GM18907 (cell line): ENCODE measurements at regions not wholly inside any gene's neighbourhood (a gene's known extent, or its start where the extent isn't known, plus 50 kb on each side); places are given as distances from the start of the nearest gene placed in this dataset.
"Not testable (repeated sequence)": the region's sequence is repeated elsewhere in the genome, so short reads cannot be mapped to it uniquely, and the experiment has no call there.

Source experiments
- ATAC-seq: cut with Tn5 transposase; IDR thresholded peaks from one replicate; pipeline ENCODE4 v1.9.1; 2021; ENCODE audit warnings: mild to moderate bottlenecking, moderate library complexity; ENCODE audit not compliant: unreplicated experiment

GRCh38 chrX:138873640-138874039, 162.1 kb upstream of the FGF13 start:
- ATAC-seq = not testable (repeated sequence)

GRCh38 chrX:138872537-138872936, 161.0 kb upstream of the FGF13 start:
- ATAC-seq = no peak

- ATAC-seq = no peak
Measured at GRCh38 chrX:138871739-138872138, 160.2 kb upstream of the FGF13 start.

GRCh38 chrX:138866643-138867042, 155.1 kb upstream of the FGF13 start:
- no peak for ATAC-seq

- ATAC-seq = no peak
Measured at GRCh38 chrX:138865093-138865649, 153.7 kb upstream of the FGF13 start.

- no peak for ATAC-seq
Measured at GRCh38 chrX:138859421-138859820, 147.9 kb upstream of the FGF13 start.

GRCh38 chrX:138858951-138859350, 147.4 kb upstream of the FGF13 start:
- ATAC-seq = no peak

GRCh38 chrX:138858438-138858837, 146.9 kb upstream of the FGF13 start:
- ATAC-seq = no peak

- ATAC-seq = no peak
Measured at GRCh38 chrX:138856881-138857604, 145.5 kb upstream of the FGF13 start.

- ATAC-seq = no peak
Measured at GRCh38 chrX:138853936-138854335, 142.4 kb upstream of the FGF13 start.

- ATAC-seq = no peak
Measured at GRCh38 chrX:138849521-138849920, 138.0 kb upstream of the FGF13 start.

- ATAC-seq = no peak
Measured at GRCh38 chrX:138847930-138848329, 136.4 kb upstream of the FGF13 start.

GRCh38 chrX:138845786-138846185, 134.3 kb upstream of the FGF13 start:
- no peak for ATAC-seq

GRCh38 chrX:138807400-138807799, 95.9 kb upstream of the FGF13 start:
- not testable (repeated sequence) for ATAC-seq

GRCh38 chrX:138794246-138794645, 82.7 kb upstream of the FGF13 start:
- ATAC-seq = no peak

- ATAC-seq = no peak
Measured at GRCh38 chrX:138791551-138791950, 80.0 kb upstream of the FGF13 start.

- no peak for ATAC-seq
Measured at GRCh38 chrX:138788771-138789170, 77.3 kb upstream of the FGF13 start.

GRCh38 chrX:138778576-138778909, 67.0 kb upstream of the FGF13 start:
- ATAC-seq = not testable (repeated sequence)

GRCh38 chrX:138777908-138778575, 66.5 kb upstream of the FGF13 start:
- ATAC-seq = not testable (repeated sequence)

GRCh38 chrX:138777230-138777629, 65.7 kb upstream of the FGF13 start:
- ATAC-seq = no peak

- no peak for ATAC-seq
Measured at GRCh38 chrX:138775517-138775916, 64.0 kb upstream of the FGF13 start.

GRCh38 chrX:138771047-138771446, 59.5 kb upstream of the FGF13 start:
- ATAC-seq = no peak
